Activated CD4-positive, alpha-beta memory T cell treated with anti-CD3 and anti-CD28 coated beads for 36 hours (primary cell): ENCODE measurements at regions not wholly inside any gene's neighbourhood (a gene's known extent, or its start where the extent isn't known, plus 50 kb on each side); places are given as distances from the start of the nearest gene placed in this dataset.

Source experiments
- CTCF ChIA-PET: fragments of 350-600 bp; sonication (Branson Sonifier 250); formaldehyde crosslinking; loops from one replicate; lab custom pipeline; 2021; ENCODE audit warnings: antibody characterized with exemption, inconsistent platforms; lab: Charles Lee
- POLR2A ChIA-PET: fragments of 350-600 bp; sonication (Branson Sonifier 250); formaldehyde crosslinking; loops from one replicate; lab custom pipeline; 2021; ENCODE audit warnings: antibody characterized with exemption; lab: Charles Lee
- DNase-seq: peaks from one replicate; pipeline ENCODE4 v3.0.0-alpha.2; 2020
- H3K27ac Mint-ChIP-seq: one replicate; pipeline ENCODE4 v1.8.0; 2021; ENCODE audit warnings: mixed read lengths
- H3K27me3 Mint-ChIP-seq: one replicate; pipeline ENCODE4 v1.8.0; 2021; ENCODE audit warnings: mixed read lengths
- H3K36me3 Mint-ChIP-seq: one replicate; pipeline ENCODE4 v1.8.0; 2021; ENCODE audit warnings: mixed read lengths
- H3K4me1 Mint-ChIP-seq: one replicate; pipeline ENCODE4 v1.8.0; 2021; ENCODE audit warnings: low read depth, mixed read lengths
- H3K4me3 Mint-ChIP-seq: one replicate; pipeline ENCODE4 v1.8.0; 2021; ENCODE audit warnings: mild to moderate bottlenecking, mixed read lengths
- H3K9me3 Mint-ChIP-seq: one replicate; pipeline ENCODE4 v1.8.0; 2021; ENCODE audit warnings: mixed read lengths
- intact Hi-C: fragments of 100-400 bp; cut with micrococcal nuclease; formaldehyde crosslinking; loops from one replicate; pipeline ENCODE4 v1.15.1; 2023

- intact Hi-C loops, result loop anchor here (2.0 kb wide), 2 partner anchors 41 to 429 kb away; no protein-coding TSS in a partner anchor
- ChIA-PET CTCF (interaction anchor here (0.6 kb wide), 1 partner anchor 1087 kb away, joined by 3 read pairs; no protein-coding TSS in a partner anchor), POLR2A (no interaction called here)
- Mint-ChIP-seq H3K4me3 (no peak overlapping the region), H3K36me3 (no peaks in the 10 kb centered on the region), H3K4me1 (peaks cover 24% of the 10 kb centered on the region), H3K27ac (peak overlapping the region; percentile 23), H3K9me3 (no peaks in the 10 kb centered on the region), H3K27me3 (no peaks in the 10 kb centered on the region)
- DNase-seq, result no peak
Observed at GRCh38 chrX:46279925-46280313, 265.3 kb downstream of the ZNF674 start.

DNA sequence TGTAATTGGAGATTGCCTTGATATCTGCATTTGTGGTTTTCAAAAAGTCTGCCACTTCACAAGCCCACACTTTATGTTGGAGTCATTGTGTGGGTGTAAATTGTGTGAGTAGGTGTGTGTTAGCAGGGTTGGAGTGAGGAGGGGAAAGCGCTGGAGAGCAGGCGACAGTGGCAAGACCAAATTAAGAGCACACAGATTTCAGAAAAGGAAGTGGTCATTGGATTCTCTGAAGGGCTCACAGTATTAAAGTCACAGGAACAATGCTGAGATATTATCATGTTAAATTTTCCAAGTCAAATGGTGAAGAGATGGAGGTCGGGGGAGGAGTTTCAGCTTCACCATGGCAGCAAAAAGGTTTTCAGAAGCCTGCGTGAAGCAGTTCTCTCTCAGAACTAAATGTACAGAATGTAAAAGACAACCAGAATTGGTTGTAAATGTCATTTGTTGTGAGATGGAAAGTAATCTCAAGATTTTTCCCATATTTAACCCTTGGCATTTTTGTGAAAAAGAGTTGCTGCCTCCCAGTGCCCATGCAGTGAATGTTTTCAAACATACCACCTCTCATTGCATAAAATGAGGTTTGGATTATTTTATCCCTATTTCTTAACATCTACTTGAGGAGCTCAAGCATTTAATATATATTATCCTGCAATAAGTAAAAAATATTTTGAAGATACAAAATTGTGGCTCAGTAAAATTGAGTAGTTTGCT is 265.9 kb downstream of the ZNF674 start:
- Mint-ChIP-seq H3K4me3 (peak overlapping the region; percentile 54), H3K27me3 (no peaks in the 10 kb centered on the region), H3K27ac (peak overlapping the region; percentile 83), H3K9me3 (no peaks in the 10 kb centered on the region), H3K4me1 (peaks cover 24% of the 10 kb centered on the region), H3K36me3 (no peaks in the 10 kb centered on the region)
- DNase-seq, result peak; percentile 12
- POLR2A ChIA-PET, result no interaction called here
- intact Hi-C loops, result loop anchor here (2.0 kb wide), 2 partner anchors 41 to 429 kb away; no protein-coding TSS in a partner anchor
- CTCF ChIA-PET, result interaction anchor here (0.6 kb wide), 1 partner anchor 1086 kb away, joined by 3 read pairs; no protein-coding TSS in a partner anchor

DNA sequence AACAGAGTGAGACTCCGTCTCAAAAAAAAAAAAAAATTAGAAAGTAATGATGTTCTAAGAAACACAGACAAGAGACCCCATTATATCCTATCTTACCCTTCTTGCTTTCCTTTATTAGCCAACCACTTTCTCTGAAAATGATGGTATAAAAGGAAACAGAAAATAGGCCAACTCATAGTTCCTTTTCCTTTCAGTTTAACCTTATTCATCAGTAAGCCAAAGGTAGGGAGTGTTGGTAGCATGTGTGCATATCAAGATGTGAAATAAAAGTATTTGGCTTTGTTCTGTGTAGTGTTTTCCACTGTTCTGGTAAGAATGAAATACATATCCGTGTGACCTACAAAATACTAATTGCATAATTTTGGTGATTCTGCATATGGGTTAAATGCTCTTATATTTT is 266.6 kb downstream of the ZNF674 start:
- no peaks in the 10 kb centered on the region for H3K36me3 Mint-ChIP-seq
- H3K9me3 Mint-ChIP-seq, result no peaks in the 10 kb centered on the region
- intact Hi-C loops, result loop anchor here (2.0 kb wide), 2 partner anchors 42 to 428 kb away; no protein-coding TSS in a partner anchor
- peaks cover 24% of the 10 kb centered on the region for H3K4me1 Mint-ChIP-seq
- ChIA-PET CTCF (no interaction called here), POLR2A (no interaction called here)
- H3K27me3 Mint-ChIP-seq, result no peaks in the 10 kb centered on the region
- no peak overlapping the region for H3K4me3 Mint-ChIP-seq
- peak overlapping the region; percentile 45 for H3K27ac Mint-ChIP-seq
- no peak for DNase-seq

DNA sequence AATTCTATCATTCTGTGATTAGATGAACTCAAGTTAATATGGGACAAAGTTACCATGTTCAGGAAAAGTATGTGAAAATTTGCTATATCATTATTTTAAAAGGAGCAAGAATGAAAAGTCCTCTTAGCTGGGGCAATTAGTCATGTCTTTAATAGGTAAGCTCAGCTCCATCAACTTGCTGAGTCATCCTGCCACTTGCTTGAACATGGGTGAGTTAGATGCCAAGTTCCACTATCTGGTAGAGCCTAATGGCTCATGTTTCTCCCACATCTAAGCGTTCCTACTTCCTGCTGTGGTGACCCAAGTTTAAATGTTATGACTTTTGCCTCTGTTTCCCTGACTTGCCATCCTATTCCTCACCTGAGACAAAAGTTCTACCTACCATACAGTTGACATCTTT is 276.8 kb downstream of the ZNF674 start:
- CTCF ChIA-PET, result no interaction called here
- no peak overlapping the region for H3K27ac Mint-ChIP-seq
- no peak overlapping the region for H3K4me3 Mint-ChIP-seq
- H3K4me1 Mint-ChIP-seq, result peaks cover 8% of the 10 kb centered on the region
- intact Hi-C loops, result no loop called here
- no peaks in the 10 kb centered on the region for H3K9me3 Mint-ChIP-seq
- DNase-seq, result peak; percentile 28
- POLR2A ChIA-PET, result no interaction called here
- no peaks in the 10 kb centered on the region for H3K36me3 Mint-ChIP-seq
- no peaks in the 10 kb centered on the region for H3K27me3 Mint-ChIP-seq

DNA sequence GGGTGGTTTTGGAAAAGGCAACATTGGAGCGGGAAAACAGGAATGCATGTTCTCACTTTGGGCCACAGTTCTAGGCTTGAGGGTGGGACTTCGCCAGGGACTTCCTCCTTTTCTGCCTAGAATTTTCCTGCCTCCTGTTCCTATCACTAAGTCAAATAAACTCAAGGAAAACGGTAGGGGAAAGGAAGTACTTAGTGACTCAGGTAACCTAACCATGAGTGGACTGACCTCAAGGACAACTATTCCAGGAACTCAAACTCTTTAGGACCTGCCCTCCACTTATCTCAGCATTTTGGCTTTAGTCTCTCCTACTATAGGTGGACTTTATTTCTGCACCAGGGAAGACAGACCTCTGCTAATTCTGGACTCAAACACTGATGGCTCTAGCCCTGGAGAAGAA is 281.7 kb downstream of the ZNF674 start:
- H3K36me3 Mint-ChIP-seq, result no peaks in the 10 kb centered on the region
- no peaks in the 10 kb centered on the region for H3K9me3 Mint-ChIP-seq
- ChIA-PET CTCF (no interaction called here), POLR2A (no interaction called here)
- no peak overlapping the region for H3K27ac Mint-ChIP-seq
- H3K4me3 Mint-ChIP-seq, result no peak overlapping the region
- intact Hi-C loops, result no loop called here
- no peak for DNase-seq
- H3K4me1 Mint-ChIP-seq, result peaks cover 3% of the 10 kb centered on the region
- H3K27me3 Mint-ChIP-seq, result no peaks in the 10 kb centered on the region

DNA sequence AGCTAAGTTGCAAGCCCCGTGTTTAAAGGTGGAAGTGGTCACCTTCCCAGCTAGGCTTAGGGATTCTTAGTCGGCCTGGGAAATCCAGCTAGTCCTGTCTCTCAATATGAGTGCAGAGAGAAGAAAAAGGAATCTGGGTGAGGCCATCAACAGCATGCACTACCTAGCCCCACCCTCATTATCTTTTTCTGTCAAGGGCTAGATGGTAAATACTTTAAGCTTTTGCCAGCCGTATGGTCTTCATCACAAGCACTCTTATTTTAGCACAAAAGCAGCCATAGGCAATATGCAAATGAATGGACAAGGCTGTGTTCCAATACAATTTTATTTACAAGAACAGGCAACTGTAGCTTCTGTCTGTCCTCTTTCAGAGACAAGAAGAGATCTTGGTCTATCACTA is 282.9 kb downstream of the ZNF674 start:
- Mint-ChIP-seq H3K4me3 (no peak overlapping the region), H3K27me3 (no peaks in the 10 kb centered on the region), H3K36me3 (no peaks in the 10 kb centered on the region), H3K4me1 (peaks cover 4% of the 10 kb centered on the region), H3K27ac (no peak overlapping the region), H3K9me3 (no peaks in the 10 kb centered on the region)
- no peak for DNase-seq
- POLR2A ChIA-PET, result no interaction called here
- CTCF ChIA-PET, result no interaction called here
- intact Hi-C loops, result no loop called here

GRCh38 chrX:46260499-46260898 is 284.7 kb downstream of the ZNF674 start:
- Mint-ChIP-seq H3K27ac (no peak overlapping the region), H3K4me1 (peaks cover 12% of the 10 kb centered on the region), H3K36me3 (no peaks in the 10 kb centered on the region), H3K27me3 (no peaks in the 10 kb centered on the region), H3K4me3 (no peak overlapping the region), H3K9me3 (no peaks in the 10 kb centered on the region)
- DNase-seq, result no peak
- intact Hi-C loops, result no loop called here
- ChIA-PET CTCF (no interaction called here), POLR2A (no interaction called here)

DNA sequence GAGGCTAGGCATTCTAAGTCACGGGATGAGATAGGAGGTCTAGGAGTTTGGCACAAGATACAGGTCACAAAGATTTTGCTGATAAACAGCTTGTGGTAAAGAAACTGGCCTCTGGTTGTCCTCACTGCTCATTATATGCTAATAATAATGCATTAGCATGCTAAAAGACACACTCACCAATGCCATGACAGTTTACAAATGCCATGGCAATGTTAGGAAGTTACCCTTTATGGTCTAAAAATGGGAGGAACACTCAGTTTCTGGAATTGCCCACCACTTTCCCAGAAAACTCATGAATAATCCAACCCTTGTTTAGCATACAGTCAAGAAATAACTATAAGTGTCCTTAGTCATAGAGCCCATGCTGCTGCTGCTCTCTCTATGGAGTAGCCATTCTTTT is 286.9 kb downstream of the ZNF674 start:
- Mint-ChIP-seq H3K9me3 (no peaks in the 10 kb centered on the region), H3K27ac (no peak overlapping the region), H3K36me3 (no peaks in the 10 kb centered on the region), H3K4me3 (no peak overlapping the region), H3K27me3 (no peaks in the 10 kb centered on the region), H3K4me1 (peaks cover 12% of the 10 kb centered on the region)
- intact Hi-C loops, result no loop called here
- POLR2A ChIA-PET, result no interaction called here
- no peak for DNase-seq
- CTCF ChIA-PET, result no interaction called here

DNA sequence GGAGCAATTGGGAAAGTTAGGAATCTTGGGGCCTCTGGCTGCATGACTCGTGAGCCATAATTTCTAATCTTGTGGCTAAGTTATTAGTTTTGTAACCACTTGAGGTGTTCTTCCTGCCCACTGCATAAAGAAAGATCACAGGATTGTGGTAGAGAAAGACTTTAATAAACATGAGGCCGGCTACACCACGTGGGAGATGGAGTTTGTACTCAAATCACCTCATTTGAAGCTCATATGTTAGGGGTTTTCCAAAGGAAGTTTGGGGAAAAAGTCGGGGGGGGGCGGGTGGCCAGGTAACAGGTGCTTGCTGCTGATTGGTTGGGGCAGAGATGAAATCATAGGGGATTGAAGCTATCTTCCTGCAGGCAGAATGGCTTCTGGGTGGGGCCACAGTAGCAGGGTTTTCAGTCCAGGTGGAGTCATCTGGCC is 287.8 kb downstream of the ZNF674 start:
- ChIA-PET POLR2A (no interaction called here), CTCF (no interaction called here)
- intact Hi-C loops, result no loop called here
- peak; percentile 11 for DNase-seq
- no peaks in the 10 kb centered on the region for H3K9me3 Mint-ChIP-seq
- no peak overlapping the region for H3K27ac Mint-ChIP-seq
- H3K27me3 Mint-ChIP-seq, result no peaks in the 10 kb centered on the region
- no peak overlapping the region for H3K4me3 Mint-ChIP-seq
- peaks cover 12% of the 10 kb centered on the region for H3K4me1 Mint-ChIP-seq
- H3K36me3 Mint-ChIP-seq, result no peaks in the 10 kb centered on the region

DNA sequence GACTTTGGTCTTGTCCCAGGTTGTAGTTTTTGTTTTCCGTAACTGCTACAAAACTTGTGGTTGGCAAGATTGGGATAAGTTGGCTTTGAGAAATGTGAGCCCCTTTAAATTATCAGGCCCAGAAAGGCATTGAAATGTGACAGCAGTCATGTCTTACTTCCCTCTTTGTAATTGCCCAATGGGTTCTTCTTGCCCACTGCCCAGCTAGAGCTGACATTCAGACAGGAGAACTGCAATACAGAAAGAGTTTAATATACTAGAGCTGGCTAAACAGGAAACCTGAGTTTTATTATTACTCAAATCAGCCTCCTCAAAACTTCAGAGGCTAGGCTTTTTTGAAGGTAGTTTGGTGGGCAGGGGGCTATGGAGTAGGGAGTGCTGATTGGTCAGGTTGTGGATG is 288.3 kb downstream of the ZNF674 start:
- POLR2A ChIA-PET, result no interaction called here
- Mint-ChIP-seq H3K4me1 (peaks cover 12% of the 10 kb centered on the region), H3K4me3 (no peak overlapping the region), H3K9me3 (no peaks in the 10 kb centered on the region), H3K36me3 (no peaks in the 10 kb centered on the region), H3K27ac (no peak overlapping the region), H3K27me3 (no peaks in the 10 kb centered on the region)
- intact Hi-C loops, result no loop called here
- CTCF ChIA-PET, result no interaction called here
- DNase-seq, result peak; percentile 8

DNA sequence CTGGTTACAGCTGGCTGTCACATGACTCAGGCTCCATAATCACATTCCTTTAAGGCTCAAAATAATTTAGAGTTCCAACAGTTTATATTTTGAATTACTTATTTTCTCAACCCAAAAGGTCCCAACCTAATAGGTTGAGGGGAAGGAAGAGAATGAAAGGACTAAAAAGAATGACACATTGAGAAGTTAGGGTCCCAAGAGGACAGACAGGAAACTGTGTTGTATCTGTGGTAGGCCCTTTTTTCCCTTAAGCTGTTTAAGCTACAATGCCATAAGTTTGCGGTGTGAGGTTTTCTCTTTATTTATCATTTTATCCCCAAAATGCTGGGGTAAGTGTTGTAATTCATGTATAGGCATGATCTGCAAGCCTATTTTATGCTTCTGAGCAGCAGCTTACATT is 290.2 kb downstream of the ZNF674 start:
- ChIA-PET POLR2A (no interaction called here), CTCF (no interaction called here)
- H3K36me3 Mint-ChIP-seq, result no peaks in the 10 kb centered on the region
- no peak overlapping the region for H3K4me3 Mint-ChIP-seq
- no peaks in the 10 kb centered on the region for H3K27me3 Mint-ChIP-seq
- no peak overlapping the region for H3K27ac Mint-ChIP-seq
- H3K9me3 Mint-ChIP-seq, result no peaks in the 10 kb centered on the region
- intact Hi-C loops, result no loop called here
- peaks cover 12% of the 10 kb centered on the region for H3K4me1 Mint-ChIP-seq
- no peak for DNase-seq

- Mint-ChIP-seq H3K4me1 (peaks cover 12% of the 10 kb centered on the region), H3K36me3 (no peaks in the 10 kb centered on the region), H3K9me3 (no peaks in the 10 kb centered on the region), H3K27me3 (no peaks in the 10 kb centered on the region), H3K27ac (no peak overlapping the region), H3K4me3 (no peak overlapping the region)
- intact Hi-C loops, result no loop called here
- ChIA-PET CTCF (no interaction called here), POLR2A (no interaction called here)
- no peak for DNase-seq
Observed at GRCh38 chrX:46254641-46255040, 290.6 kb downstream of the ZNF674 start.

DNA sequence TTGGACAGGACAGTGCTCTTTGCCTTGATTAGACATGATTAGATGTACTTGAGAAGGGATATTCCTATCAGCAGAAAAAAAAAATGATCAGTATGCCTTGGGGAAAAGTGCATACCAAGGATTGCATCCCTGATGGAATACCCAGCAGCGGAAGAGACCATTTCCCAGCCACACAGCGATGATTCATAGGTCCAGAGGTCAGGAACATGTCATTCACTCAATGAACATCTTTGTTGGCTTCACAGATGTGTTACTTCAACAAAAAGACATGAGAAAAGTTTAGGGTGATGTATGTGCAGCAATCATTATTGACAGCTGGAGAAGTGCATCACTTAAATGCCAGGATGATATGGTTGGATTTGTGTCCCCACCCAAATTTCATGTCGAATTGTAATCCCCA is 293.5 kb downstream of the ZNF674 start:
- H3K27ac Mint-ChIP-seq, result no peak overlapping the region
- H3K36me3 Mint-ChIP-seq, result no peaks in the 10 kb centered on the region
- peaks cover 2% of the 10 kb centered on the region for H3K4me1 Mint-ChIP-seq
- H3K27me3 Mint-ChIP-seq, result no peaks in the 10 kb centered on the region
- H3K9me3 Mint-ChIP-seq, result no peaks in the 10 kb centered on the region
- CTCF ChIA-PET, result no interaction called here
- POLR2A ChIA-PET, result no interaction called here
- DNase-seq, result no peak
- H3K4me3 Mint-ChIP-seq, result no peak overlapping the region
- intact Hi-C loops, result no loop called here
